ENCODE measurements at regions not wholly inside any gene's neighbourhood (a gene's known extent, or its start where the extent isn't known, plus 50 kb on each side); places are given as distances from the start of the nearest gene placed in this dataset.

GRCh38 chr13:82766732-82767321, 1115.4 kb downstream of the SLITRK1 start:
- Histone ChIP-seq H3K4me2 (no peak overlapping the region), H3K36me3 (replicated peaks; ENCODE audit: insufficient read depth, low read depth) (no peaks in the 10 kb centered on the region), H3K27me3 (no peaks in the 10 kb centered on the region), H3K9me3 (ENCODE audit: low read depth) (no peaks in the 10 kb centered on the region), H3K79me2 (no peaks in the 10 kb centered on the region), H3K4me3 (no peak overlapping the region), H2AFZ (no peak overlapping the region), H3K4me1 (ENCODE audit: insufficient read depth) (no peaks in the 10 kb centered on the region), H3K27ac (no peak overlapping the region), H3K9me2 (replicated peaks; ENCODE audit: insufficient read depth) (no peaks in the 10 kb centered on the region), H4K20me1 (ENCODE audit: insufficient read depth, poor library complexity, severe bottlenecking) (no peaks in the 10 kb centered on the region)
- DNase-seq (ENCODE audit: low spot score), result no peak
- TF ChIP-seq CTCF (IDR thresholded peaks at IDR 0.05; ENCODE audit: poor library complexity), result no peak
- no peak for TF ChIP-seq EZH2phosphoT487 (IDR thresholded peaks at IDR 0.05; ENCODE audit: low read depth, severe bottlenecking, unreplicated experiment)
- TF ChIP-seq EZH2 (IDR thresholded peaks at IDR 0.05; ENCODE audit: borderline replicate concordance), result no peak
- 72% methylated on average over 4 of the region's 4 CpGs for WGBS (ENCODE audit: low lambda C conversion rate, missing lambda C conversion rate)

- Histone ChIP-seq H2AFZ (no peak overlapping the region), H4K20me1 (ENCODE audit: insufficient read depth, poor library complexity, severe bottlenecking) (no peaks in the 10 kb centered on the region), H3K27ac (no peak overlapping the region), H3K27me3 (no peaks in the 10 kb centered on the region), H3K9me2 (replicated peaks; ENCODE audit: insufficient read depth) (no peaks in the 10 kb centered on the region), H3K36me3 (replicated peaks; ENCODE audit: insufficient read depth, low read depth) (no peaks in the 10 kb centered on the region), H3K4me1 (ENCODE audit: insufficient read depth) (no peaks in the 10 kb centered on the region), H3K79me2 (no peaks in the 10 kb centered on the region), H3K9me3 (ENCODE audit: low read depth) (no peaks in the 10 kb centered on the region), H3K4me3 (no peak overlapping the region), H3K4me2 (no peak overlapping the region)
- 76% methylated on average over 1 of the region's 1 CpG for WGBS (ENCODE audit: low lambda C conversion rate, missing lambda C conversion rate)
- DNase-seq (ENCODE audit: low spot score), result peak; percentile 26
- TF ChIP-seq EZH2 (IDR thresholded peaks at IDR 0.05; ENCODE audit: borderline replicate concordance), result no peak
- TF ChIP-seq EZH2phosphoT487 (IDR thresholded peaks at IDR 0.05; ENCODE audit: low read depth, severe bottlenecking, unreplicated experiment), result no peak
- peak; percentile 30 for TF ChIP-seq CTCF (IDR thresholded peaks at IDR 0.05; ENCODE audit: poor library complexity)
Measured at GRCh38 chr13:82758044-82758443, 1124.2 kb downstream of the SLITRK1 start.

- H3K9me2 ChIP-seq (replicated peaks; ENCODE audit: insufficient read depth), result no peaks in the 10 kb centered on the region
- H3K4me3 ChIP-seq, result no peak overlapping the region
- no peaks in the 10 kb centered on the region for H3K36me3 ChIP-seq (replicated peaks; ENCODE audit: insufficient read depth, low read depth)
- DNase-seq (ENCODE audit: low spot score), result no peak
- H2AFZ ChIP-seq, result no peak overlapping the region
- TF ChIP-seq EZH2 (IDR thresholded peaks at IDR 0.05; ENCODE audit: borderline replicate concordance) (no peak), EZH2phosphoT487 (IDR thresholded peaks at IDR 0.05; ENCODE audit: low read depth, severe bottlenecking, unreplicated experiment) (no peak), CTCF (IDR thresholded peaks at IDR 0.05; ENCODE audit: poor library complexity) (no peak)
- H3K27ac ChIP-seq, result no peak overlapping the region
- H3K4me2 ChIP-seq, result no peak overlapping the region
- no peaks in the 10 kb centered on the region for H3K4me1 ChIP-seq (ENCODE audit: insufficient read depth)
- H3K79me2 ChIP-seq, result no peaks in the 10 kb centered on the region
- no peaks in the 10 kb centered on the region for H4K20me1 ChIP-seq (ENCODE audit: insufficient read depth, poor library complexity, severe bottlenecking)
- H3K27me3 ChIP-seq, result no peaks in the 10 kb centered on the region
- H3K9me3 ChIP-seq (ENCODE audit: low read depth), result no peaks in the 10 kb centered on the region
Measured at GRCh38 chr13:82751206-82751605, 1131.1 kb downstream of the SLITRK1 start.

- WGBS (ENCODE audit: low lambda C conversion rate, missing lambda C conversion rate), result 90% methylated on average over 3 of the region's 3 CpGs
- no peaks in the 10 kb centered on the region for H3K36me3 ChIP-seq (replicated peaks; ENCODE audit: insufficient read depth, low read depth)
- H3K9me3 ChIP-seq (ENCODE audit: low read depth), result no peaks in the 10 kb centered on the region
- no peak overlapping the region for H3K27ac ChIP-seq
- DNase-seq (ENCODE audit: low spot score), result no peak
- no peak overlapping the region for H3K4me2 ChIP-seq
- no peaks in the 10 kb centered on the region for H3K4me1 ChIP-seq (ENCODE audit: insufficient read depth)
- no peaks in the 10 kb centered on the region for H3K27me3 ChIP-seq
- TF ChIP-seq EZH2 (IDR thresholded peaks at IDR 0.05; ENCODE audit: borderline replicate concordance) (no peak), CTCF (IDR thresholded peaks at IDR 0.05; ENCODE audit: poor library complexity) (no peak), EZH2phosphoT487 (IDR thresholded peaks at IDR 0.05; ENCODE audit: low read depth, severe bottlenecking, unreplicated experiment) (no peak)
- H3K4me3 ChIP-seq, result no peak overlapping the region
- H4K20me1 ChIP-seq (ENCODE audit: insufficient read depth, poor library complexity, severe bottlenecking), result no peaks in the 10 kb centered on the region
- H2AFZ ChIP-seq, result no peak overlapping the region
- no peaks in the 10 kb centered on the region for H3K9me2 ChIP-seq (replicated peaks; ENCODE audit: insufficient read depth)
- no peaks in the 10 kb centered on the region for H3K79me2 ChIP-seq
Measured at GRCh38 chr13:82749551-82749950, 1132.7 kb downstream of the SLITRK1 start.

All from hepatocyte (in vitro differentiated cells).